MM.1S (cell line): ENCODE measurements at regions not wholly inside any gene's neighbourhood (a gene's known extent, or its start where the extent isn't known, plus 50 kb on each side); places are given as distances from the start of the nearest gene placed in this dataset.

ENCODE experiments used
- CTCF ChIP-seq: fragments of 300-600 bp; sonication (generic); IDR thresholded peaks from 2 replicates; pipeline ENCODE4 v1.5.1; 2016; ENCODE audit warnings: antibody characterized with exemption, low read length, mixed read lengths
- EZH2phosphoT487 ChIP-seq: fragments of 300-600 bp; sonication (generic); IDR thresholded peaks from 2 replicates; pipeline ENCODE4 v1.6.1; 2018; ENCODE audit warnings: antibody characterized with exemption, low read length

DNA sequence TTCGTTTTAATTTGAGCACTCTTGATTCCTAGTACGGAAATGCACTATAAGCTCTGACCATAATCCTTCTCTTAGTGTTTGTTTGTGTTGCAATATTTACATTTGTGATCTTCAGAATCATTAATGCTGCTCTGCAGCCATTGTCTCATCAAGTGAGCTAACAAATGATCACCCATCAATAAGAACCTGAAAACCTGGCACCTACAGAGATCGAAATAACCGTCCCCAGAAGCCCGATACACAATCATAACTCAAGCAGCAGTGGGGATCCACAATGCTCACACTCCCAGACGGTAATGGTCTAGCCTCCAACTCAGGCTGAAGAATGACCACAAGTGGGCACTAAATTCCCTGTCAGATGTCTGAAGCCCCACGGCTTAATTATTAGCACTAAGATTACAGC lies 156.0 kb upstream of the NFE2L3 start:
- no peak for TF ChIP-seq CTCF
- TF ChIP-seq EZH2phosphoT487 = no peak
